ENCODE measurements at regions not wholly inside any gene's neighbourhood (a gene's known extent, or its start where the extent isn't known, plus 50 kb on each side); places are given as distances from the start of the nearest gene placed in this dataset.

DNA sequence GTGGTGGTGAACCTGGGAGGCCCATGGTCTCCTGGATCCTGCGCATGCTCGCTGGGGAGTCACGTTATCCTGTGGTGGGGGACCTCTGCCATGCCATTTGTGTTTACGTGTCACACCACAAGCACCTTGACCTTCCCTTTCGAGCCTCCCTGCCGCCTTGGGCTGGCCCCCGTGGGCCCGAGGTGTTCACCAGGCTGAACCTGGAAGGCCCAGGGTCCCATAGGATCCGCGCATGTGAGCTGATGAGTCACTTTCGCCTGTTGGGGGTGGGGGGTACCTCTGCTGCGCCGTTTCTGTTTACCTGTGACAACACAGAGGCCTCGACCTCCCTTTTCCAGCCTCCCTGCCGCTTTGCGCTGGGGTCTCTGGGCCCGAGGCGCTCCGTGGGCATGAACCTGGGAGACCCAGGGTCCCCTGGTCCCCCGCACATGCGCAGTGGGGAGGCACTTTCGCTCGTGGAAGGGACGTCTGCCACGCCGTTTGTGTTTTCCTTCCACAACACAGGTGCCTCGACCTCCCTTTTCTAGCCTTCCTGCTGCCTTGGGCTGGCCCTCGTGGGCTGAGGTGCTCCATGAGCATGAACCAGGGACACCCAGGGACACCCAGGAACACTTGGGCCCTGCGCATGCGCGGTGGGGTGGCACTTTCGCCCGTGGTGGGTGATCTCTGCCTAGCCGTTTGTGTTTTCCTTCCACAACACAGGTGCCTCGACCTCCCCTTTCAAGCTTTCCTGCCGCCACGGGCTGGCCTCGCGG lies 334.1 kb downstream of the ALG10 start:
- Histone ChIP-seq H3K4me1 (no peaks in the 10 kb centered on the region), H3K9me3 (peaks cover 0 to 23% (median 0%) of the 10 kb centered on the region in 12 donors), H3K27ac (no peak overlapping the region), H3K36me3 (no peaks in the 10 kb centered on the region), H3K27me3 (peaks cover 0 to 63% (median 0%) of the 10 kb centered on the region in 9 donors), H3K4me3 (no peak overlapping the region)
- no peak for TF ChIP-seq CTCF (IDR thresholded peaks at IDR 0.05)
- TF ChIP-seq POLR2A (IDR thresholded peaks at IDR 0.05) = no peak
- intact Hi-C loops (cut with DNase I) = no loop called here
- DNase-seq (no peak), ATAC-seq (no peak)
- WGBS, 4 donors = 63 to 71% (median 68%) methylated on average over 30 to 39 of the region's 39 CpGs

DNA sequence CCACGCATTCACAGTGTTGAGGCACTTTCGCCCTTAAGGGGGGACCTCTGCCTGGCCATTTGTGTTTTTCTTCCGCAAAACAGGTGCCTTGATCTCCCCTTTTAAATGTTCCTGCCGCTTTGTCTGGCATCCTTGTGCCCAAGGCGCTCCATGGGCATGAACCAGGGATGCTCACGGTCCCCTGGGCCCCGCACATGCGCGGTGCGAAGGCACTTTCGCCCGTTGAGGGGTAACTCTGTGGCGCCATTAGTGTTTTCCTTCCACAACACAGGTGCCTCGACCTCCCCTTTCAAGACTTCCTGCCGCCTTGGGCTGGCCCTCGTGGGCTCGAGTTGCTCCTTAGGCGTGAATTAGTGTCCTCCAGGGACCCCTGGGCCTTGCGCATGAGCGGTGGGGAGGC lies 335.5 kb downstream of the ALG10 start:
- no peak for DNase-seq
- Histone ChIP-seq H3K4me3 (no peak overlapping the region), H3K9me3 (peaks cover 0 to 28% (median 0%) of the 10 kb centered on the region in 12 donors), H3K36me3 (no peaks in the 10 kb centered on the region), H3K4me1 (no peaks in the 10 kb centered on the region), H3K27ac (no peak overlapping the region), H3K27me3 (peaks cover 0 to 61% (median 0%) of the 10 kb centered on the region in 9 donors)
- TF ChIP-seq POLR2A (IDR thresholded peaks at IDR 0.05) (no peak), CTCF (IDR thresholded peaks at IDR 0.05) (no peak)
- 41 to 49% (median 44%) methylated on average over 19 to 20 of the region's 20 CpGs for WGBS, 4 donors
- intact Hi-C loops (cut with DNase I) = no loop called here
- ATAC-seq = no peak

GRCh38 chr12:34358198-34358597 lies 335.9 kb downstream of the ALG10 start:
- TF ChIP-seq CTCF (IDR thresholded peaks at IDR 0.05) (no peak), POLR2A (IDR thresholded peaks at IDR 0.05) (no peak)
- DNase-seq (no peak), ATAC-seq (no peak)
- Histone ChIP-seq H3K27ac (no peak overlapping the region), H3K27me3 (peaks cover 0 to 60% (median 0%) of the 10 kb centered on the region in 9 donors), H3K36me3 (no peaks in the 10 kb centered on the region), H3K4me1 (no peaks in the 10 kb centered on the region), H3K9me3 (peaks cover 0 to 32% (median 0%) of the 10 kb centered on the region in 12 donors), H3K4me3 (no peak overlapping the region)
- 54 to 59% (median 56%) methylated on average over 17 to 18 of the region's 18 CpGs for WGBS, 4 donors
- intact Hi-C loops (cut with DNase I) = no loop called here

- Histone ChIP-seq H3K4me1 (no peaks in the 10 kb centered on the region), H3K9me3 (peaks cover 0 to 33% (median 0%) of the 10 kb centered on the region in 12 donors), H3K36me3 (no peaks in the 10 kb centered on the region), H3K4me3 (no peak overlapping the region), H3K27me3 (peaks cover 0 to 60% (median 0%) of the 10 kb centered on the region in 9 donors), H3K27ac (no peak overlapping the region)
- WGBS, 4 donors = 45 to 56% (median 55%) methylated on average over 30 of the region's 30 CpGs
- DNase-seq = no peak
- no peak for ATAC-seq
- intact Hi-C loops (cut with DNase I) = no loop called here
- no peak for TF ChIP-seq POLR2A (IDR thresholded peaks at IDR 0.05)
- no peak for TF ChIP-seq CTCF (IDR thresholded peaks at IDR 0.05)
Measured at GRCh38 chr12:34361721-34362316, 339.5 kb downstream of the ALG10 start.
